Epithelial cell of esophagus (primary cell): ENCODE measurements at regions not wholly inside any gene's neighbourhood (a gene's known extent, or its start where the extent isn't known, plus 50 kb on each side); places are given as distances from the start of the nearest gene placed in this dataset.
"Not testable (repeated sequence)": the region's sequence is repeated elsewhere in the genome, so short reads cannot be mapped to it uniquely, and the experiment has no call there.

ENCODE experiments used
- DNase-seq: peaks from one replicate; pipeline ENCODE4 v3.0.0; 2010; ENCODE audit warnings: low read depth
- H3K4me3 ChIP-seq: 2 replicates; pipeline ENCODE4 v1.5.1; 2011; ENCODE audit warnings: mild to moderate bottlenecking, low read length, control low read depth
- CTCF ChIP-seq: IDR thresholded peaks from 2 replicates; pipeline ENCODE4 v1.5.1; 2011; ENCODE audit warnings: low read depth, mild to moderate bottlenecking, low read length, control low read depth, inconsistent platforms; ENCODE audit not compliant: insufficient read depth; ENCODE audit errors: missing control alignments

GRCh38 chr3:139122221-139122581 is 77.5 kb upstream of the PRR23C start:
- no peak overlapping the region for H3K4me3 ChIP-seq
- TF ChIP-seq CTCF: no peak
- no peak for DNase-seq

GRCh38 chr3:139122612-139123011 is 77.9 kb upstream of the PRR23C start:
- H3K4me3 ChIP-seq: no peak overlapping the region
- TF ChIP-seq CTCF: no peak
- no peak for DNase-seq

- no peak overlapping the region for H3K4me3 ChIP-seq
- DNase-seq: no peak
- TF ChIP-seq CTCF: no peak
These were observed 78.8 kb upstream of the PRR23C start for GRCh38 chr3:139123377-139124095.

GRCh38 chr3:139124197-139124596 is 79.5 kb upstream of the PRR23C start:
- no peak for TF ChIP-seq CTCF
- DNase-seq: no peak

GRCh38 chr3:139127101-139127500 is 82.4 kb upstream of the PRR23C start:
- TF ChIP-seq CTCF: no peak
- H3K4me3 ChIP-seq: no peak overlapping the region
- DNase-seq: peak; percentile 85

More at GRCh38 chr3:139124197-139124596, 79.5 kb upstream of the PRR23C start:
- no peak overlapping the region for H3K4me3 ChIP-seq

- not testable (repeated sequence) for H3K4me3 ChIP-seq, DNase-seq
These were observed 82.9 kb upstream of the PRR23C start for GRCh38 chr3:139127629-139128028.

- no peak overlapping the region for H3K4me3 ChIP-seq
- DNase-seq: no peak
These were observed 84.1 kb upstream of the PRR23C start for GRCh38 chr3:139128803-139129202.

More at GRCh38 chr3:139128803-139129202, 84.1 kb upstream of the PRR23C start:
- TF ChIP-seq CTCF: no peak
